Body of pancreas (tissue), 4 donors: ENCODE measurements at regions not wholly inside any gene's neighbourhood (a gene's known extent, or its start where the extent isn't known, plus 50 kb on each side); places are given as distances from the start of the nearest gene placed in this dataset.

ENCODE experiments used
- ATAC-seq: fragments of 150-250 bp; one replicate; pipeline ENCODE4 v1.9.1; 2016
- DNase-seq, 4 donors: peaks; one replicate each; pipeline ENCODE4 v3.0.0-alpha.2; 2019
- H3K27ac ChIP-seq, 4 donors: fragments of 200-600 bp; sonication (generic); 1 replicate in 3 of 4; 2 replicates in 1 of 4; pipeline versions ENCODE4 v1.5.1 to v1.6.1; 2016 to 2019; ENCODE audit warnings: mild to moderate bottlenecking in 1 of 4, mixed read lengths in 1 of 4, moderate library complexity in 1 of 4
- H3K27me3 ChIP-seq, 2 donors: fragments of 200-600 bp; sonication (generic); one replicate each; pipeline ENCODE4 v1.6.0; 2016; ENCODE audit warnings: mild to moderate bottlenecking in 1 of 2
- H3K36me3 ChIP-seq, 2 donors: fragments of 200-600 bp; sonication (generic); replicated peaks in 1 of 2; 2 replicates each; pipeline ENCODE4 v1.5.1; 2016; ENCODE audit warnings: low read depth in 2 of 2; ENCODE audit not compliant: insufficient read depth in 1 of 2
- H3K4me1 ChIP-seq: fragments of 200-600 bp; sonication (generic); one replicate; pipeline ENCODE4 v1.6.0; 2016
- H3K4me3 ChIP-seq, 2 donors: fragments of 200-600 bp; sonication (generic); 1 replicate in 1 of 2; 2 replicates in 1 of 2; pipeline ENCODE4 v1.5.1; 2016 to 2019
- H3K9me3 ChIP-seq, 3 donors: fragments of 200-600 bp; sonication (generic); 1 replicate in 2 of 3; 2 replicates in 1 of 3; pipeline ENCODE4 v1.5.1; 2016
- POLR2A ChIP-seq, 3 donors: fragments of 450-650 bp; IDR thresholded peaks; one replicate each; pipeline ENCODE4 v1.6.1; 2016; ENCODE audit warnings: antibody characterized with exemption in 3 of 3, mild to moderate bottlenecking in 2 of 3
- WGBS, 2 donors: methylation state at CpG; one replicate each; pipeline ENCODE4 v1.1.5; 2017; 5-methylcytosine and 5-hydroxymethylcytosine counted together
- intact Hi-C: fragments of 100-400 bp; cut with DNase I; formaldehyde crosslinking; loops from one replicate; pipeline ENCODE4 v1.15.1; 2023
- TF ChIP-seq, protein P1 (sequence below), 7 experiments: fragments of 450-650 bp in 4 of 7; fragments of 200-600 bp in 3 of 7; sonication (generic) in 3 of 7; IDR thresholded peaks; one replicate each; pipeline ENCODE4 v1.5.1; 2016 to 2019; ENCODE audit warnings: antibody characterized with exemption in 7 of 7

DNA sequence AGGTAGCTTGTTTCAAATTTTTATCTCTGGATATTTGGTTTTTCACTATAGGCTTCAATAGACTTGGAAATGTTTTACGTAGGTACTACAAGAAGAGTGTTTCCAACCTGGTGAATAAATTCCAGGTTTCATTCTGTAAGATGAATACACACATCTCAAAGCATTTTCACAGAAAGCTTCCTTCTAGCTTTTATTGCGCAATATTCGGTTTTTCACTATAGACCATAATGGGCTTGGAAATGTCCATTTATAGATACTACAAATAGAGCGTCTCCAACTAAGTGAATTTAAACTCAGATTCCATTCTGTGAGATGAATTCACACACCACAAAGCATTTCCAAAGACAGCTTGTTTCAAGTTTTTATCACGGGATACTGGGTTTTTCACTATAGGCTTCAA is 857.7 kb upstream of the HS3ST1 start:
- H3K36me3 ChIP-seq: no peaks in the 10 kb centered on the region

DNA sequence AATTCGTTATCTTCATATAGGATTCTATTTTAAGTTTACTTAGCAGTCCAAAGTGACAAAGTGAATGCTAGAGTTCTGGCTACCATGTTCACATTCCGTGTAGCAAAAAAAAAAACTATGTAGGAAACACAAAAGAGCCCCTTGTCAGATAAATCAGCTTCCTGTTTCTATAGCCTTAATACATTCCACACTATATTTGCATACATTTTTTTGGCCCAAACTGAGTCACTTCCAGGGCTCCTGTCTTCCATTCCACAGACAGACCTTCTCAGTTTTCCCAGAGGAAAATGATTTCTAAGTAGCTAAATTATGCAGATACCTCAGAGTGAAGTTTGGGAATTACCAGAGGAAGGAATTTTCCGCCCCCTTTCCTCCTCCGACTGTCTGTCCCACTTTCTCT is 841.9 kb upstream of the HS3ST1 start:
- intact Hi-C loops: no loop called here
- H3K9me3 ChIP-seq: no peaks in the 10 kb centered on the region
- H3K36me3 ChIP-seq: no peaks in the 10 kb centered on the region
- 16 to 20% methylated on average over 4 of the region's 4 CpGs for WGBS, 2 donors
- H3K4me3 ChIP-seq: no peak overlapping the region
- DNase-seq (no peak), ATAC-seq (no peak)
- TF ChIP-seq POLR2A (IDR thresholded peaks at IDR 0.05): no peak
- TF ChIP-seq, protein P1, sequence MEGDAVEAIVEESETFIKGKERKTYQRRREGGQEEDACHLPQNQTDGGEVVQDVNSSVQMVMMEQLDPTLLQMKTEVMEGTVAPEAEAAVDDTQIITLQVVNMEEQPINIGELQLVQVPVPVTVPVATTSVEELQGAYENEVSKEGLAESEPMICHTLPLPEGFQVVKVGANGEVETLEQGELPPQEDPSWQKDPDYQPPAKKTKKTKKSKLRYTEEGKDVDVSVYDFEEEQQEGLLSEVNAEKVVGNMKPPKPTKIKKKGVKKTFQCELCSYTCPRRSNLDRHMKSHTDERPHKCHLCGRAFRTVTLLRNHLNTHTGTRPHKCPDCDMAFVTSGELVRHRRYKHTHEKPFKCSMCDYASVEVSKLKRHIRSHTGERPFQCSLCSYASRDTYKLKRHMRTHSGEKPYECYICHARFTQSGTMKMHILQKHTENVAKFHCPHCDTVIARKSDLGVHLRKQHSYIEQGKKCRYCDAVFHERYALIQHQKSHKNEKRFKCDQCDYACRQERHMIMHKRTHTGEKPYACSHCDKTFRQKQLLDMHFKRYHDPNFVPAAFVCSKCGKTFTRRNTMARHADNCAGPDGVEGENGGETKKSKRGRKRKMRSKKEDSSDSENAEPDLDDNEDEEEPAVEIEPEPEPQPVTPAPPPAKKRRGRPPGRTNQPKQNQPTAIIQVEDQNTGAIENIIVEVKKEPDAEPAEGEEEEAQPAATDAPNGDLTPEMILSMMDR (IDR thresholded peaks at IDR 0.05): no peak
- H3K4me1 ChIP-seq: no peaks in the 10 kb centered on the region
- H3K27me3 ChIP-seq: no peaks in the 10 kb centered on the region
- H3K27ac ChIP-seq: no peak overlapping the region

More for the DNA sequence above, 857.7 kb upstream of the HS3ST1 start:
- ATAC-seq: no peak
- Histone ChIP-seq H3K27ac (no peak overlapping the region), H3K27me3 (no peaks in the 10 kb centered on the region), H3K9me3 (no peaks in the 10 kb centered on the region), H3K4me1 (no peaks in the 10 kb centered on the region), H3K4me3 (no peak overlapping the region)
- 78 to 86% methylated on average over 5 of the region's 5 CpGs for WGBS, 2 donors
- intact Hi-C loops: no loop called here
- TF ChIP-seq, protein P1 (IDR thresholded peaks at IDR 0.05): no peak
- TF ChIP-seq POLR2A (IDR thresholded peaks at IDR 0.05): no peak
- DNase-seq: no peak

GRCh38 chr4:12265554-12265953 is 836.9 kb upstream of the HS3ST1 start:
- ATAC-seq: no peak
- no peaks in the 10 kb centered on the region for H3K36me3 ChIP-seq
- H3K9me3 ChIP-seq: no peaks in the 10 kb centered on the region
- WGBS, 2 donors: 70 to 71% methylated on average over 2 of the region's 2 CpGs
- no peaks in the 10 kb centered on the region for H3K4me1 ChIP-seq
- no peak for DNase-seq
- no peaks in the 10 kb centered on the region for H3K27me3 ChIP-seq
- TF ChIP-seq, protein P1 (IDR thresholded peaks at IDR 0.05): no peak
- no peak for TF ChIP-seq POLR2A (IDR thresholded peaks at IDR 0.05)
- intact Hi-C loops: no loop called here
- no peak overlapping the region for H3K27ac ChIP-seq
- H3K4me3 ChIP-seq: no peak overlapping the region

GRCh38 chr4:12260453-12260852 is 831.8 kb upstream of the HS3ST1 start:
- Histone ChIP-seq H3K4me1 (no peaks in the 10 kb centered on the region), H3K4me3 (no peak overlapping the region), H3K27ac (no peak overlapping the region), H3K36me3 (no peaks in the 10 kb centered on the region), H3K27me3 (no peaks in the 10 kb centered on the region), H3K9me3 (no peaks in the 10 kb centered on the region)
- 80 to 85% methylated on average over 3 of the region's 3 CpGs for WGBS, 2 donors
- TF ChIP-seq POLR2A (IDR thresholded peaks at IDR 0.05): no peak
- TF ChIP-seq, protein P1 (IDR thresholded peaks at IDR 0.05): no peak
- ATAC-seq (no peak), DNase-seq (no peak)
- intact Hi-C loops: no loop called here

GRCh38 chr4:12244973-12245372 is 816.3 kb upstream of the HS3ST1 start:
- Histone ChIP-seq H3K36me3 (no peaks in the 10 kb centered on the region), H3K9me3 (no peaks in the 10 kb centered on the region), H3K4me3 (no peak overlapping the region), H3K27ac (no peak overlapping the region), H3K4me1 (no peaks in the 10 kb centered on the region), H3K27me3 (no peaks in the 10 kb centered on the region)
- intact Hi-C loops: no loop called here
- 39 to 43% methylated on average over 3 of the region's 3 CpGs for WGBS, 2 donors
- DNase-seq (no peak), ATAC-seq (no peak)
- TF ChIP-seq, protein P1 (IDR thresholded peaks at IDR 0.05): no peak
- no peak for TF ChIP-seq POLR2A (IDR thresholded peaks at IDR 0.05)
